PC-3 (cell line): ENCODE measurements at regions not wholly inside any gene's neighbourhood (a gene's known extent, or its start where the extent isn't known, plus 50 kb on each side); places are given as distances from the start of the nearest gene placed in this dataset.

Source experiments
- ATAC-seq: fragments of 200-7000 bp; cut with Tn5 transposase; 2 replicates; pipeline ENCODE4 v1.9.1; 2020; ENCODE audit warnings: mild to moderate bottlenecking, moderate library complexity
- BruUV-seq: library from RNA; stranded (reverse); fragments of 400-500 nt; replicated peaks from 2 replicates; lab custom pipeline; 2021; lab: Mats Ljungman, UMichigan
- CTCF ChIA-PET: fragments of 300-600 bp; sonication (Branson Sonifier 250); formaldehyde crosslinking; loops from one replicate; lab custom pipeline; 2022; ENCODE audit warnings: antibody characterized with exemption; lab: Charles Lee
- POLR2A ChIA-PET: fragments of 300-600 bp; sonication (Branson Sonifier 250); formaldehyde crosslinking; loops from one replicate; lab custom pipeline; 2022; ENCODE audit warnings: antibody characterized with exemption; ENCODE audit not compliant: unreplicated experiment; lab: Charles Lee
- DNase-seq: peaks from one replicate; pipeline ENCODE4 v3.0.0-alpha.2; 2015
- H2AFZ ChIP-seq: fragments of 300-600 bp; sonication (generic); 2 replicates; pipeline ENCODE4 v1.6.0; 2016; ENCODE audit warnings: antibody characterized with exemption, low read length
- H3F3A ChIP-seq: fragments of 300-600 bp; sonication (generic); one replicate; pipeline ENCODE4 v1.6.0; 2017; ENCODE audit warnings: antibody characterized with exemption, low read length, control low read depth, mild to moderate bottlenecking; ENCODE audit not compliant: unreplicated experiment
- H3K27ac ChIP-seq: fragments of 300-600 bp; sonication (generic); 2 replicates; pipeline ENCODE4 v1.5.1; 2016; ENCODE audit warnings: mild to moderate bottlenecking, low read length
- H3K27me3 ChIP-seq: fragments of 300-600 bp; sonication (generic); 2 replicates; pipeline ENCODE4 v1.6.1; 2016; ENCODE audit warnings: low read length, mixed read lengths
- H3K36me3 ChIP-seq: fragments of 300-600 bp; sonication (generic); 2 replicates; pipeline ENCODE4 v1.6.1; 2016; ENCODE audit warnings: low read depth, mixed run types, low read length, mixed read lengths
- H3K4me1 ChIP-seq: fragments of 300-600 bp; sonication (generic); 2 replicates; pipeline ENCODE4 v1.5.1; 2016; ENCODE audit warnings: low read length; ENCODE audit not compliant: insufficient read depth
- H3K4me2 ChIP-seq: fragments of 300-600 bp; sonication (generic); 2 replicates; pipeline ENCODE4 v1.6.0; 2016; ENCODE audit warnings: low read length
- H3K4me3 ChIP-seq: fragments of 300-600 bp; sonication (generic); 2 replicates; pipeline ENCODE4 v1.5.1; 2016; ENCODE audit warnings: mild to moderate bottlenecking, low read length, mixed read lengths
- H3K79me2 ChIP-seq: fragments of 300-600 bp; sonication (generic); 2 replicates; pipeline ENCODE4 v1.6.1; 2017; ENCODE audit warnings: low read length, mixed read lengths
- H3K9ac ChIP-seq: fragments of 300-600 bp; sonication (generic); 2 replicates; pipeline ENCODE4 v1.6.0; 2016; ENCODE audit warnings: mild to moderate bottlenecking, low read length
- H3K9me2 ChIP-seq: fragments of 300-600 bp; sonication (generic); replicated peaks from 2 replicates; pipeline ENCODE4 v1.6.1; 2016; ENCODE audit warnings: mixed run types, low read length, mixed read lengths
- H3K9me3 ChIP-seq: fragments of 300-600 bp; sonication (generic); 2 replicates; pipeline ENCODE4 v1.6.1; 2016; ENCODE audit warnings: low read length, mixed read lengths
- H4K20me1 ChIP-seq: fragments of 300-600 bp; sonication (generic); 2 replicates; pipeline ENCODE4 v1.6.1; 2016; ENCODE audit warnings: low read length, mixed read lengths
- EZH2 ChIP-seq: fragments of 300-600 bp; sonication (generic); IDR thresholded peaks from one replicate; pipeline ENCODE4 v1.6.1; 2017; ENCODE audit warnings: antibody characterized with exemption, mild to moderate bottlenecking, low read length; ENCODE audit not compliant: unreplicated experiment
- EZH2phosphoT487 ChIP-seq: fragments of 300-600 bp; sonication (generic); IDR thresholded peaks from 2 replicates; pipeline ENCODE4 v1.6.1; 2018; ENCODE audit warnings: mild to moderate bottlenecking, antibody characterized with exemption, low read length, borderline replicate concordance
- intact Hi-C: fragments of 100-400 bp; cut with micrococcal nuclease; formaldehyde crosslinking; loops from 2 replicates; pipeline ENCODE4 v1.9.0; 2023
- TF ChIP-seq, protein P1 (sequence below): fragments of 300-600 bp; sonication (generic); conservative IDR thresholded peaks from 2 replicates; pipeline ENCODE4 v1.5.1; 2017; ENCODE audit warnings: antibody characterized with exemption, low read depth, mild to moderate bottlenecking, low read length

DNA sequence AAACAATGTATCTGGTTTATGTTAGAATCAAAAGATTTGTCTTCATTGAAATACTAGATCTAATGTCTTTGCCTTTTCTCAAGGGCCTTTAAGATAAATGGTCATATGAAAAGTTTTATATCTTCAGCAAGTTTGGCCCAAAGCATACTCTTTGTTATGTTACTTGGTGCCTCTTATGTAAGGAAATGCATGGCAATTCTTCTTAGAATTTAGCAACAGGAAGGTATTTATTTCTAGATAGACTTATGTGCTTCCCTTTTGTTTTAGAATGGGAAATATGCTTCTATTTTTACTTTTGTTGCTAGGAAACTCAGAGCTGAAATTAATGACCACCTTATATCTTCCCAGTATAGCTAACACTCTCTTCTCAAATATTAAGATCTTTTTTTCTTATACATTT, 117.4 kb upstream of the DLX2 start:
- Histone ChIP-seq H3K9me3 (no peaks in the 10 kb centered on the region), H3K36me3 (no peaks in the 10 kb centered on the region), H3K4me1 (peaks cover 4% of the 10 kb centered on the region; the same call in 1 of the 2 replicates), H3F3A (no peaks in the 10 kb centered on the region), H3K27me3 (no peaks in the 10 kb centered on the region), H3K4me2 (no peak overlapping the region), H3K27ac (no peak overlapping the region), H3K9ac (no peak overlapping the region), H4K20me1 (no peaks in the 10 kb centered on the region), H3K79me2 (no peaks in the 10 kb centered on the region), H3K9me2 (no peaks in the 10 kb centered on the region), H3K4me3 (no peak overlapping the region), H2AFZ (no peak overlapping the region)
- BruUV-seq: no TSS peak
- intact Hi-C loops: no loop called here
- ATAC-seq (no peak), DNase-seq (no peak)
- ChIA-PET POLR2A (interaction anchor here (0.5 kb wide), 1 partner anchor 207 kb away, joined by 4 read pairs; the partner anchor contains the start of gene ITGA6), CTCF (interaction anchor here (0.6 kb wide), 1 partner anchor 29 kb away, joined by 5 read pairs; no protein-coding TSS in a partner anchor)
- TF ChIP-seq EZH2phosphoT487: no peak
- no peak for TF ChIP-seq EZH2
- TF ChIP-seq, protein P1, sequence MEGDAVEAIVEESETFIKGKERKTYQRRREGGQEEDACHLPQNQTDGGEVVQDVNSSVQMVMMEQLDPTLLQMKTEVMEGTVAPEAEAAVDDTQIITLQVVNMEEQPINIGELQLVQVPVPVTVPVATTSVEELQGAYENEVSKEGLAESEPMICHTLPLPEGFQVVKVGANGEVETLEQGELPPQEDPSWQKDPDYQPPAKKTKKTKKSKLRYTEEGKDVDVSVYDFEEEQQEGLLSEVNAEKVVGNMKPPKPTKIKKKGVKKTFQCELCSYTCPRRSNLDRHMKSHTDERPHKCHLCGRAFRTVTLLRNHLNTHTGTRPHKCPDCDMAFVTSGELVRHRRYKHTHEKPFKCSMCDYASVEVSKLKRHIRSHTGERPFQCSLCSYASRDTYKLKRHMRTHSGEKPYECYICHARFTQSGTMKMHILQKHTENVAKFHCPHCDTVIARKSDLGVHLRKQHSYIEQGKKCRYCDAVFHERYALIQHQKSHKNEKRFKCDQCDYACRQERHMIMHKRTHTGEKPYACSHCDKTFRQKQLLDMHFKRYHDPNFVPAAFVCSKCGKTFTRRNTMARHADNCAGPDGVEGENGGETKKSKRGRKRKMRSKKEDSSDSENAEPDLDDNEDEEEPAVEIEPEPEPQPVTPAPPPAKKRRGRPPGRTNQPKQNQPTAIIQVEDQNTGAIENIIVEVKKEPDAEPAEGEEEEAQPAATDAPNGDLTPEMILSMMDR: no peak

DNA sequence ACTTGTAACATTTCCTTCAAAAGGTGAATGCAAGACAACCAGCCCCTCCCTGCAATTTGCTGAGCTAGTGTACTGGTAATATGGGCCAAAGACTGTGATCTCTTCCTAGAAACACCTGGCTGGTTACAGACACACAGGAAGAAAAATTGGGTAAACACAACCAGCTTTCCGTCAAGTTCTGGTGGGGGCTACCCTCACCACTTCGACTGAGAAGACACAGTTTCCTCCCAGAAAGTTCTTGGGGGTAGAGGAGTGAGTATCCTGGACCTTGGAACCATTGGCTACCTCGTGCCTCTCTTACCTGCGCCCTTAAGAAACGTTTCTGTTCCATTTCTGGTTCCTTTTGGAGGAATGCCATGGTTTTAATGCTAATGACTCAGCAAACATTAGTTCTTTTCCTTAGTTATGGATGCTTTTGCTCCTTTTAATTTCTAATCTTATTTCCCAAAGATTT, 120.9 kb upstream of the DLX2 start:
- peaks cover 4% of the 10 kb centered on the region; the same call in 1 of the 2 replicates for H3K4me1 ChIP-seq
- H3K4me3 ChIP-seq: no peak overlapping the region
- intact Hi-C loops: no loop called here
- no peaks in the 10 kb centered on the region for H3F3A ChIP-seq
- no peak overlapping the region for H3K27ac ChIP-seq
- peak overlapping the region; percentile 66; the same call in 1 of the 2 replicates for H2AFZ ChIP-seq
- H3K9me3 ChIP-seq: no peaks in the 10 kb centered on the region
- ChIA-PET CTCF (no interaction called here), POLR2A (no interaction called here)
- no peaks in the 10 kb centered on the region for H3K79me2 ChIP-seq
- H4K20me1 ChIP-seq: no peaks in the 10 kb centered on the region
- no peak for DNase-seq
- no peak for ATAC-seq
- no peaks in the 10 kb centered on the region for H3K27me3 ChIP-seq
- H3K36me3 ChIP-seq: no peaks in the 10 kb centered on the region
- no peaks in the 10 kb centered on the region for H3K9me2 ChIP-seq
- TF ChIP-seq EZH2: no peak
- TF ChIP-seq, protein P1: no peak
- TF ChIP-seq EZH2phosphoT487: no peak
- H3K9ac ChIP-seq: no peak overlapping the region
- peak overlapping the region; percentile 8; the same call in 1 of the 2 replicates for H3K4me2 ChIP-seq
- no TSS peak for BruUV-seq

DNA sequence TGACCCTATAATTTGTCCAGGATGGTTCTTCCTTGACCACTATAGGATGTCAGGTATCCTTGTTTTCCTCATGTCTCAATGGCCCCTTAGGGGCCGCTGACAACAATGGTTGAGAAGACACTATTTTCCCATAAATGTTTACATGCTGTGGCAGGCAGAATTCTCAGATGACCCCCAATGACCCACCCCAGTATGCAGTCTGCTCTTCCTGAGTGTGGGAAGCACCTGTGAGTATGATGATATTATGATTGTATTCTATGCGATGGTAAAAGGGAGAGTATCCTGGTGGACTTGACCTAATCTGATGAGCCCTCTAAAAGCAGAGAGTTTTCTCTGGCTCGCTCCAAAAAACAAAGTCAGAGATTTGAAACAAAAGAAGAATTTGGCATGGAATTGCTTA, 123.1 kb upstream of the DLX2 start:
- DNase-seq (no peak), ATAC-seq (no peak)
- Histone ChIP-seq H3K36me3 (no peaks in the 10 kb centered on the region), H3K4me1 (peaks cover 11% of the 10 kb centered on the region), H3K27ac (no peak overlapping the region), H3K4me2 (no peak overlapping the region), H3K4me3 (no peak overlapping the region), H3K79me2 (no peaks in the 10 kb centered on the region), H2AFZ (no peak overlapping the region), H4K20me1 (no peaks in the 10 kb centered on the region), H3K9me2 (no peaks in the 10 kb centered on the region), H3K9me3 (no peaks in the 10 kb centered on the region), H3F3A (no peaks in the 10 kb centered on the region), H3K9ac (no peak overlapping the region), H3K27me3 (no peaks in the 10 kb centered on the region)
- ChIA-PET CTCF (no interaction called here), POLR2A (no interaction called here)
- intact Hi-C loops: no loop called here
- no TSS peak for BruUV-seq
- TF ChIP-seq, protein P1: no peak
- TF ChIP-seq EZH2phosphoT487 (no peak), EZH2 (no peak)
